Limb (tissue), 2 donors: ENCODE measurements at regions not wholly inside any gene's neighbourhood (a gene's known extent, or its start where the extent isn't known, plus 50 kb on each side); places are given as distances from the start of the nearest gene placed in this dataset.

Source experiments
- DNase-seq, 2 donors: peaks; one replicate each; pipeline ENCODE4 v3.0.0-alpha.2; 2016; ENCODE audit errors: extremely low spot score in 2 of 2

DNA sequence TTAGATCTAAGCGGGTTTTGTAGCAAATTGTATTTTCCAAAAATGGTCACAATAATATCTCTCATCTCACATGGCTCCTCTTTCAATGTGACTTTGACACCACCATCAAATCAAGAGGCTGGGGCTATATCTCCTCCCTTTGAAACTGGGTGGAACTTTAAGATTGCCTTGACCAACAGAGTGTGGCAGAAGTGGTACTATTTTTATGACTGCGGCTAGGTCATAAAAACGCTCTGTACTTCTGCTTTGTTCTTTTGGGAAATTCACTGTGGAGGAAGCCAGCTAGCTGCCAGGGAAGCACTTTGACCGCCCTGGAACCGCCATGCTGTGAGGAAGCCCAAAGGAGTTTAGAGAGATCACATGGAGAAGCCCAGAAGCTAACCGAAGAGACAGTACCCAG lies 50.7 kb upstream of the ACOT11 start:
- no peak for DNase-seq

DNA sequence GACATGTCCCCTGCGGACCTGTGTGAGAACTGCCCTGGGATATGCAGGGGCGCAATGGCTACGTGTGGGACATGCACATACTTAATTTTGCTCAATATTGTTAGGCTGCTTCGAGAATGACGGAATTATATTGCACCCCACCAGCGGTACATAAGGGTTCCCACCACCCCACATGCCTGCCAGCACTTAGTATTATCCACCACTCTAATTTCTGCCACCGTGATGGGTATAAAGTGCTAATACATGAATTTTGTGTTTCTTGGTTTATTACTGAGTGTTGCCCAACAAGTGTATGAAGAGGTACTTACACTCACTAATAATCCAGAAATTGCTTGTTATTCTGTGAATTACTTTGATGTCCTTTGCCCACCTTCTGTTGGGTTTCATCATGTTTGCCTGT lies 52.1 kb upstream of the ACOT11 start:
- no peak for DNase-seq

DNA sequence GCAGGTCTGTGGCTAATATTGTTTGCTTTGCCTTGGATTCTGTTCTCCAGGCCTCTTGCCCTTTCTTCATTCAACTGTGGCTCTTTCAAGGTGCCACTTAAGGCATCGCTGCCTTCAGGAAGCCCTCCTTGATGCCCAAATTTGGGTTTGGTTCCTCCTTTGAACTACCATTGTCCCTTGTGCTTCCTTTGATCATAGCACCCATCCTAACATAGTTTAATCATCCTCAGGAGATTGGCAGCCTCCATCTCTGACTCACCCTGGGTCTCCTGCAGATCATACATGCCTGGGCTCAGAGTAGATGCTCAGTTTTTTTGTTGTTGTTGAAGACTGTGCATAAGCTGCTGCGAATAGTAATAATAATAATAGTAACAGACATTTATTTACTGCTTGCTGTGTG lies 54.4 kb upstream of the ACOT11 start:
- DNase-seq, result no peak

DNA sequence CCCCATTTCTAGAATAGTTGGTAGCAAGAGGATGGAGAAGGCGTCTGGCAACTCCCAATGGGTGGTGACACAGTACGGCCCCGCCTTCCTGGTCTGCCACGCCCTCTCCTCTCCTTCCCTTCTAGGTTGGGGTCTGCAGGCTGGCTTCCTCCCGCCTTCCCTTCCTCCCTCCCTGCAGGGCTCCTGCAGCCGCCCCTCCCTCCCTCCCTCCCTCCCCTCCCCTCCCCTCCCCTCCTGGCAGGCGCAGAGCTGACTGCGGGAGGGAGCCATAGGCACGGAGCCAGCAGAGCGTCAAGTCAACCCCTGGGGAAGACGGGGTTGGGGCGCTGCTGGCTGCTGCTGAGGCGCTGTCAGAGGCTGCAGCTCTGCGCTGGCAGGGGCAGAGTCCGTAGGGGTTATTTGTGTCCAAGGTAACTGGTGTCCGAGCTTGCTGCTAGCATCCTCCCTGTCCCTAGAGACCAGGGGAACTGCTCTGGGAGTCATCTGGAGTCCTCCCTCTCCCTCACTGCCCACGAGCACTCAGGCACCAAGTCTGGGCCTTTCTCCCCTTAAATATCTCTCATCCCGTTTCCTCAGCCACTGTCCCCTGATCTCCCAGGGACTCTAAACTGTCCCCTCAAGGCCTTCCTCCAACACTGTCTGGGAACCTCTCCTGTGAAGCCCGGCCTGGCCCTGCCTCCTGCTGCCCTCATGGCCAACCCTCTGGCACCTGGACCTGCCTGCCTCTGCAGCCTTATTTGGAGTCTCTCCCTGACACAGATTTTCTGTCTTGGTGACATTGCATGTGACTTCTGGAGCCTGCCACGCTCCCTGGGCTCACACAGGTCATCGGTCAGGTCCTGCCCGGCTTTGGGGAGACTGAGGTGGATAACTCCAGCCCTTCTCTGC lies 57.4 kb upstream of the ACOT11 start:
- peak in 1 of 2 donors; percentile 76 for DNase-seq

DNA sequence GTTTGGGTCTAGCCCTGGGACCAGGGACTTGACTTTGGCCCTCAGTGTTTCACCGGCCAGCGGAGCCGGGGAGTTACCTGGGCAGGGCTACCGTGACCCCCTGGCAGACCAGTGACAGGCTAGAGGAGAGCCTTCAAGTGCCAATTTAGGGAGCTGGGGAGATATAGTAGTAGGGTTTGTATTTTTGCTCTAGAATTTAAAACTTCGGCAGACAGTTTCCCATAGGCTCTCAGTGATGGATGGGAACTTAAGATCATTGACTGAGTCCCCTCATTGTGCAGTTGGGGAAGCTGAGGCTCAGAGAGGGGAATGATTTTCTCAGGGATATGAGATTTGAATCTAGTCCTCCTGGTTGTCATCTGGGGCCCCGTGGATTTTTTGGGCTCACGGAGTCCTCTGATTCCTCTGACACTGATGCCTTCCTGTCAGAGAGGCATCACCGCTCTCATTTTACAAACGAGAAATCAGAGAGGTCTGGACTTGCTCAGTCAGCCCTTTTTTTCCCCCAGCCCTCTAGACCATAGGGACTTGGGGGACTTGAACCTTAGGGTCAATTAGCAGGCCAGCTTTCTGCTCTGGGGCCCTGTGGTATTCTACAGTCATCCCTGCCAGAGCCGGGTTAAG lies 58.3 kb upstream of the ACOT11 start:
- DNase-seq, result no peak

DNA sequence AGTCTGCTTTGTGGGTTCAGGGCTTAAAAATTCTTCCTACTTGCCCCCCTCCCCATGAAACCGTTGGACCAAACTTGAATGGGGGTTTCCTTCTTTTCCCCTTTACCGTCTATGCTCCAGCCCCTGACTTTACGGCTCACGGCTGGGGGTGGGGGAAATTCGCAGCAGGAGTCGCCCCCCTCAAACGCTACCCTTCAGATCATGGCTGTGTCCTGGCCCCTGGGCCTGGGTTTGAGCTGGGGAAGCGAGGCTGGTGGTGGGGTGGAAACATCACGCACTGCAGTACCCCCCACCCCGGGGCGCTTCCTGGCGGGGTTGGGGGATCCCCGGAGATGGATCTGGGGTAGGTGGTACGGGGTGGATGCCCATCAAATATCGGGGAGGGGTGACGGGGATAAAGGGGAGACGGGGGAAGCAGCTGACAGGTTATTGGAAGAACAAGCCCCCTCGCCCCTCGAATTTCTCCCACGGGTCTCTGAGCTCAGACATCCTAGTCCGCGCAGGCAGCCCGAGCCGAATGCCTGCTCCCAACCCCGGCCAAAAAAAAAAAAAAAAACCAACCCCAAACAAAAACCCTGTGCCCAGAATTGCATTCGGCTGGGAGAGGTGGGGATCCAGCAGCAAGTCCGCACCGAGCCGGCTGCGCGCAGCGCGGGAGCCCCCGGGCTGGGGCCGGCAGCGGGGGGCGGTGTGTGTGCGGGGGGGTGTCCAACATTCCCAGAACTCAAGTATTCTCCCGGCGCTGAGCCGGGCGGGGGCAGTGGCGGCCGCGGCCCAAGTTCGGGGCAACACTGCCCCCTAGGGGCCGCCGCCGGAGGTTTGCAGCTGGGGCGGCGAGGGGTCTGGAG lies 59.0 kb upstream of the ACOT11 start:
- DNase-seq, result peak; percentile 92 to 95

DNA sequence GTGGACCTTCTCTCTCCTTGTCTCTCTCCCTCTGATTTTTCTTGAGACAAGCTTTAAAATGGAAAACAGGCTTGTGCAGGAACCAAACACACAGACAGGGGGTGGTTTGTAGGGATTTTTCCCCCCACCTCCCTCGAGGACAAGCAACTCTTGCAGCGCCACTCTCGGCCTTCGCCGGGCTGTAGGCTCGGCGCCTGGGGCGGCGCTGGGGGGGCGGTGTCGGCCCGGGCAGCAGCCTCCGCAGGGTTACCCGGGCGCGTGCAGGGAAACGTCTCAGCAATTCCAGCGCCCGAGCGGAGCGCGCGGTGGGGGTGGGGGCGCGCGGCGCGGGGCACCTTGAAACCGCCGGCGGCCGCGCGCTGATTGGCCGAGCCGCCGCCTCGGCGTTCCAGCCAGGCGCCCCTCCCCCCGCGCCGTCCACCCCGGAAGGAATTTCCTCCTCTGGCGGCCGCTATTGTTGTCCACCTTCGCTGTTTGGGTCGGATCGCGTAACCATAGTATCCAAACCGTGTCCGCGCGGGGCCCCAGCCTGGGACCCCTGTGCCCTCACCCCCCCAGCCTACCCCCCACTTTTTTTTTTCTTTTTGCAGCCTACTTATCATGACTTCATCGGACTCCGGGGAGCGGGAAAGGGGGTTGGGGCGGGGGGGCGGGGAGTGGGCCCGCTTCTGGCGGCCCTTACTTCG lies 59.8 kb upstream of the ACOT11 start:
- DNase-seq, result peak; percentile 86 to 98

DNA sequence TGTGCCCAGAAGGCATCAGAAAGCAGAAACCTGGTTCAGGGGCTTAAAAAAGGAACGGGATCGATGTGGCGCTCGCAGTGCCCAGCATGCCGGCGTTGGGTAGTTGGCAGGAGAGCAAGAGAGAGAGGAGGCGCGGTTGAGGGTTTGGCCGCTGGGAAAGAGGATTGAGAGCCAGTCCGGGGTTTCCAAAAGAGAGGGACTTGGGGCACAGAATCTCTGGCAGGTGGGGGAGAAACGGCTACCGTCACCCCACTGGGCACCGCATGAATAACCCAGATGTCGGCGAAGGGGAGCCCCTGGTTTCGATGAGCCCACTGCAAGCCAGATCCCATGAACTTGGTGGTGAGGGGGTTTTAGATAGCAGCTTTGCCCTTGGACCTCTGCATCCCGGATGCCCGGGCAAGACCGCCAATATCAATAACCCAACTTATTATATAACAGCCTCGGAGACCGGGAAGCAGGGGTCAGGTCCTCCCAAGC lies 60.4 kb upstream of the ACOT11 start:
- no peak for DNase-seq

DNA sequence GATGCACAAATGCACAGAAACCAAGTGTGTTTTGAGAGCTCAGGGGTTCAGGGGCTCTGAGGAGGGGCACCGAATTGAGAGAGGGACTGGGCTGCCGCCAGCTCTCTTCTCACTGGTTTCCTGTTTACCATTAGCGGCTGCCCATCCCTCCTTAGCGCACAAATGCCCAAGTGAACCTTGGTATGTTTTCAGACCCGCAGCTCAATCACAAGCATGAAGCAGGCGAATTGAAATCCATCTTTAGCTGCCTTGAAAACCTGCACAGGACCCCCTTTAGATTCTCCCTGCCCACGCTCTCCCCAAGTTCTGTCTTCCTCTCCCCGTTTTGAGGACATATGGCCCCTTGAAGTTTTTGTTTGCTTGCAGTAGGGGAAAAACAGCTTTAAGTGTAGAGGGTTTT lies 61.1 kb upstream of the ACOT11 start:
- peak in 1 of 2 donors; percentile 41 for DNase-seq

DNA sequence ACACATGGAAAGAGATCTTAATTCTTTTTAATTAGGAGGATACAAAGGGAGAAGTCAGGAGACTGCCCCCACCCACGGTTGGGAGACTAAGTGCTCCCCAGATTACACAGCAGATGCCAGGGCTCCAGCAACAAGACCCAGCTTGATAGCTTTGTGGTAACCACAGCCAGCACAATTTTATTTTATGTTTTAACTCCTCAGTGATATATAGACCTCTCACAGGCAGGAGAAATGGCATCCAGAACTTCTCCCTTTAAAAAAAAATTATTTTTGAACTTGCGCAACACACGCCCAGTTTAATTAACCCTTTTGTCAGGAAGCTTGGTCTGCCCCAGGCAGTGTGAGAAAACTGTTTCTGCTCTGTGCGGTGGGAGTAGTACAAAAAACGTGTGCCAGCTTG lies 62.6 kb upstream of the ACOT11 start:
- DNase-seq, result no peak

DNA sequence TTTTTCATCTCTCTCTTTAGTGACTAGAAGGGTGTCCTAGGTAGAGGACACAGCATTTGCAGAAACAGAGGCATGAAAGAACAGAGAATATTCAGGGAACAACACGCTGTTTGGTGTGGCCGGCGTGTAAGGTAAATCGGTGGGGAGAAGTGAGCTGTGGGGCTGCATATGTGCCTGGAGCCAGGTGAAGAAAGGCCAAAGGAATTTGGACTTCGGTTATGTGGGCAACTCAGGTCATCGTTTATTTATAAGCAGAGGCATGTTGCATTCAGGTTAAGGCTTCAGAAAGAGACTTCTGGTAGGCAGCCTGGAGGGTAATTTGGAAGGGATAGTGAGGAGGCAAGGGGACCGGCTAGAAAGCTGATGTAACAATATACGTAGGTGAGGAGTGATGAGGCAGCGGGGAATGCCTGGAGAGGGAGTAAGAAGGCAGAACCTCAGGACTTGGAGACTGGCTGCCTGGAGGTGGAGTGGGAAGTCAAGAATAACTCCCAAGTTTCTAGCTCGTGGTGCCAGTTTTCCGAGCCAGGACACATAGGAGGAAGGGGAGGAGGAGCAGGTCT lies 64.1 kb upstream of the ACOT11 start:
- DNase-seq, result no peak

DNA sequence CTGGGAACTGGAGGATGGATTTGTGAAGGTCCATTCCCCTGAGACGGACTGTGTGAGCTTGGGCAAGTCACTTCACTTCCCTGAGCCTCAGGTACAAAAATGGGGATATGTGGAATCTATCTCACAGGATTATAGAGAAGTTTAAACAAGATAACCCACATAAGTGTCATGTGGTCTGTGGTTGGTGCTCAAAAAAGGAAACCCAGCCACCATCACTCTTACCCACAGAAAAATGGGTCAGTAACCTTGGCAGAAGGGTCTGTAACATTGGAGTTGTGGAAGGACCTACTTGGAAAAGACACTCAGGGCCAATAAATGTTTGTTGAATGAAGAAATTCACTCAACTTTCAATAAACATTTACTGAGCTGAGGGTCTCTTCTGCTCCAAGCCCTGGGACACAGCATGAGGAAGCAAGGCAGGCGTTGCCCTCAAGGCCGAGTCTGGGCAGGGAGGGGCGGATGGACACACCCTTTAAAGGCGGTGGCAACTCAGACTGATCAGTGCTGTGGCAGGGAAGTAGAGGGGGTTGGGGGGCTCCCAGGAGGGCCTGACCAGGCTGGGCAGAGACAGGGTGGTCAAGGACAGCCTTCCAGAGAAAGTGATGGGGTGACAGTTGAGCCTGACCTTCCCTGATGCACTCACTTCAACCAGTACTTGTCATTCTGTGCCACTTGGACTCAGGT lies 66.7 kb upstream of the ACOT11 start:
- DNase-seq, result no peak

DNA sequence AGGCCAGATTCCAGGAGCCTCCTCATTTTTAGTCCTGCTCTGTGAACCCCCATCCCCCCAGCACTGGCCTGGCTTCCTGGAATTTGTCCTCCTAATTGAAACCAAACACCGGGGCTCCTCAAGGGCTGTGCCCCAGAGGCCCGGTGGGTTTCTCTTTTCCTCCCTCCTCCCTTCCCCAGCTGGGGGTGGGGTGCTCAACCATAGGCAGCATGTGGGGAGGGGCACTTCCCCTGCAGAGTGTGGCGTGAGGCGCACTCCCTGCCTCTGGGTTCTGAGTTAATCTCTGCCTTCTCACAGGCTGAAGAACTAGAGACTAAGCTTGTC lies 67.5 kb upstream of the ACOT11 start:
- peak; percentile 45 to 73 for DNase-seq

DNA sequence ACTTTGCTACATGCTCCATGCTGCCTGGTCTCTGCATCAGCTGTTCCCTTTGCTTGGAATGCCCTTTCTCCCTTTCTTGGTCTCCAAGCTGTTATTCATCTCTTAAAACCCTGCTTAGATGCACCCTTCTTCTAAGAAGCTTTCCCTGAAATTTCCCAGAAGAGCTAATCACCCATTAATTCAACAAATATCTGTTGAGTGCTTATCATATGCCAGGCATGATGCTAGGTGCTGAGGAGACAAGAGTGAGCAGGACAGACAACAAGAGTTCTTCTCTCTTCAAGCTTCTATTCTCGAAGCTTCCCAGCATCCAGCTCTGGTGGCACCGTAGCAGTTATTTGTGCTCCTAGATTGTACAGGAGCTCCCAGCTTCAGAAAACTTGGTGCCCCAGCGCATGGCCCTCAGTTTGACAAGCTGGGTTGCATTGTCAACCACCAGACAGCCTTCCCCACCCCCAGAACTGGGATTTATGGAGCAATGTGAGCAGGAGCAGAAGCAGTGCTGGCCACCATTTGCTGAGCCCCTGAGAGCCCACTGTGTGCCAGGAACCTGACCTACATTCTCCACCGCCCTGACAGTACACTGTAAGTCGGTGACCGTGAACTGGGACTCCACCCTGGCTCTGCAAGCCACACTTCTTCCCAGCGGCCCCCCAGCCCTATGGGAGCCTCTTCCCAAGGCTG lies 68.0 kb upstream of the ACOT11 start:
- DNase-seq, result no peak

DNA sequence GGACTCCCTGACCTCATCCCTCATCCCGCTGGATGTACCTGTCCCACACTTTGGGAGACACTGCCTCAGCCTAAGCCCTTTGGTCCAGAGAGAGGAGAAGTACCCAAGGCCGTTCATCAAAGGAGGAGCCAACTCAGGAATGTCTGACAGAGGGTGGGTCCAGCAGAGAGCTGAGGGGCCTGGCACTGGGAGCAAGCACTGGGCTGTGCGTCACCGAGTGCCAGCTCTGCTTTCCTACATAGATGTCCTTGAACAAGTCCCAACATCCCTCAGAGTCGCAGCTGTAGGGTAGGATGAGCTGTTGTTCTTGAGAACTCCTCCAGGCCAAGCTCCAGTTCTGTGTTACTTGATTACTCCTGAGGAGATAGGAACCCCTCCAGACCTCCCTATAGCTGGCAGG lies 68.8 kb upstream of the ACOT11 start:
- no peak for DNase-seq

DNA sequence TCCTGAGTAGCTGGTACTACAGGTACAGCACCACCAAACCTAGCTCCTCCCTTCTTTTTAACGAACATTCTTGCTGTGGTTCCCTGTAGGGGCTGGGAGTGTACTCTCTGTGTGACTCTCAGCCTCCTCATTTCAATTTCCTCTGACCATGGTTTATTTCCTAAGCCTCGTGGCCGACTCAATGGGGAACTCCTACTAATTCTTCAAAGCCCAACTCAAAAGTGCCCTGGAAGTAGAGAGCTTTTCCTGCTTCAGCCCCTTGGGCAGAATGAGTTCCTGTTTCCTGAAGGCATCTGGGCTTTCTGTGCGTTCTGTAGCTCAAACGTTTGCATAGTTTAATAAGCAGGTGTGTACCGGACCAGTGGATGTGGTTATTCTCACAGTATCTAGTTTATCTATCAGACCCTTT lies 70.9 kb upstream of the ACOT11 start:
- no peak for DNase-seq

DNA sequence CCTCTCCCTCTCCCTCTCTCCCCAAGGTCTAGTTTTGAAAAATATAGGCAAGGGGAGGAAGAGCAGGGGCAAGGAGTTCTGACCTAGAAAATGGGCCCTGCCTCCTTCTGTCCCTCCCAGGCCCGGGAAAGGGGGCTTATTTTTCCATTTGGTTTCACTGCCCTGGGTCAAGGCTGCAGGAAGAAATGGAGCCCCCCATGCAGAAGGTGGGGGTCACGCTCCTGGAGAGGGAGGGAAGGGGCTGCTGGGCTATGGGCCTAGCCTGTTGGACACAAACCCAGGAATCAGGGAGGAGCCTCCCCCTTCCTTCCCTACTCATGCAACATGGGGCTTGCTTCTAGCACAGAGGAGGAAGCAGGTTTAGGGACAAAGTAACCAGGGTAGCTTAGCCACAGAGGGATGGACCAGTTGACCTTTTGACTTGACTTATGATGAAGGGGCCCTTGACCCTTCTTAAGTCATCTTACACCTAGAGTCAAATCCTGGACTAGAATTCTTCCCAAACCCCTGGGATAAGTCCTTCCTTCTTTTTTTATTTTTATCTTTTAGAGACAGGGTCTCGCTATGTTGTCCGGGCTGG lies 70.4 kb upstream of the SSBP3 start:
- DNase-seq, result no peak

DNA sequence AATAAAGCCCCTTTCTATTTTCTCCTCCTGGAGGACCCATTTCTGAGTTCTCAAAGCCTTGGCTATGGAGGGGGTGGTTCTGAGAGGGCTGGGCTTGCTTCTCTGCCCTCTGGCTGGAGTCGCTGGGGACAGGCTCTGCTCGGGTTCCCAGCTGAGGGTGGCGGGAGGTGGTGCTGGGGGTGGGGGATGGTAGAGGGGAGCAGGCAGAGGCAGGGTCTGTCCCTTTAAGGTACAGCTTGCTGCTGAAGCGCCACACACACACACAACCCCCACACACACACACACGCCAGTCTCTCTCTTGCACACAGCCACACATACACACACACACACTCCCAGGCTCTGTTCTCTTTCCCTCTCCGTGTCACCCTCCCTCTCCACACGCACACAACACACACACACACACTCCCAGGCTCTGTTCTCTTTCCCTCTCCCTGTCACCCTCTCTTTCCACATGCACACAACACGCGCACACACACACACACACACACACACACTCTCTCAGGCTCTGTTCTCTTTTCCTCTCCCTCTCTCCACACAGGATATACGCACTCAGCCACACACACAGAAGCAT lies 69.8 kb upstream of the SSBP3 start:
- peak; percentile 66 to 85 for DNase-seq

DNA sequence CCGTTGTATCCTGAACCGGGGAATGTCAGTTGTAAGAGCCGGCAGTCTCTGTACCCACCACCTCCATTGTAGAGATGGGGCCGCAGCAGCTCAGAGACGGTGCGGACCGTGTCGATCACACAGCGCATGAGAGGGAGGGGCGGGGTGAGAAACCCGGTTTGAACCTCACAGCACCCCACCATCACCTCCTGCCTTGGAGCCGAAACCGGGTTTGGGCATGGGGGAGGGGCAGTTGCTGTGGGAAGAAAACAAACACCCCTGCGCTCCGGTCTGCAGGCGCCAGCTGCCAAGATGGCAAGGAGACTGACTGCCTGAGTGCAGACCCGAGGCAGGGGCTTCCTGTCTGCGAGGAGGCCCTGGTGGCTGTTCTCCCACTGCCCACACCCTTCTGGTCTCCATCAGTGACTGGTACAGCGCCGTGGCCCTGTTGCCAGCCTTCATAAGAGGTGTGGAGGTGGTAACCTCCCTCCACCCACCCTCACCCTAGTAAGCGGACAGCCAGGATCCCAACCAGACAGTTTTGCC lies 69.2 kb upstream of the SSBP3 start:
- DNase-seq, result peak; percentile 45 to 77
